ENCODE measurements at regions not wholly inside any gene's neighbourhood (a gene's known extent, or its start where the extent isn't known, plus 50 kb on each side); places are given as distances from the start of the nearest gene placed in this dataset.

GRCh38 chr13:50692396-50692915 is 151.0 kb downstream of the DLEU7 start:
- Histone ChIP-seq H3K27me3 (ENCODE audit: control insufficient read depth in 1 of 2, insufficient read depth in 2 of 2, low read length in 2 of 2) (no peaks in the 10 kb centered on the region), H3K27ac (ENCODE audit: low read length) (no peak overlapping the region), H3K36me3 (ENCODE audit: control insufficient read depth in 2 of 2, insufficient read depth in 2 of 2, low read length in 2 of 2) (no peaks in the 10 kb centered on the region), H3K9me3 (ENCODE audit: control insufficient read depth in 2 of 2, low read length in 2 of 2) (no peaks in the 10 kb centered on the region), H3K4me1 (ENCODE audit: control insufficient read depth, insufficient read depth, low read length) (no peaks in the 10 kb centered on the region), H3K9ac (ENCODE audit: low read length in 2 of 2) (no peak overlapping the region), H3K4me3 (ENCODE audit: low read length in 2 of 2) (no peak overlapping the region)

- no peak overlapping the region for H3K4me3 ChIP-seq (ENCODE audit: low read length in 2 of 2)
- no peak overlapping the region for H3K27ac ChIP-seq (ENCODE audit: low read length)
- no peaks in the 10 kb centered on the region for H3K4me1 ChIP-seq (ENCODE audit: control insufficient read depth, insufficient read depth, low read length)
- H3K9ac ChIP-seq (ENCODE audit: low read length in 2 of 2), result no peak overlapping the region
- H3K27me3 ChIP-seq (ENCODE audit: control insufficient read depth in 1 of 2, insufficient read depth in 2 of 2, low read length in 2 of 2), result no peaks in the 10 kb centered on the region
- no peaks in the 10 kb centered on the region for H3K36me3 ChIP-seq (ENCODE audit: control insufficient read depth in 2 of 2, insufficient read depth in 2 of 2, low read length in 2 of 2)
- no peaks in the 10 kb centered on the region for H3K9me3 ChIP-seq (ENCODE audit: control insufficient read depth in 2 of 2, low read length in 2 of 2)
Measured at GRCh38 chr13:50693727-50694126, 149.8 kb downstream of the DLEU7 start.

DNA sequence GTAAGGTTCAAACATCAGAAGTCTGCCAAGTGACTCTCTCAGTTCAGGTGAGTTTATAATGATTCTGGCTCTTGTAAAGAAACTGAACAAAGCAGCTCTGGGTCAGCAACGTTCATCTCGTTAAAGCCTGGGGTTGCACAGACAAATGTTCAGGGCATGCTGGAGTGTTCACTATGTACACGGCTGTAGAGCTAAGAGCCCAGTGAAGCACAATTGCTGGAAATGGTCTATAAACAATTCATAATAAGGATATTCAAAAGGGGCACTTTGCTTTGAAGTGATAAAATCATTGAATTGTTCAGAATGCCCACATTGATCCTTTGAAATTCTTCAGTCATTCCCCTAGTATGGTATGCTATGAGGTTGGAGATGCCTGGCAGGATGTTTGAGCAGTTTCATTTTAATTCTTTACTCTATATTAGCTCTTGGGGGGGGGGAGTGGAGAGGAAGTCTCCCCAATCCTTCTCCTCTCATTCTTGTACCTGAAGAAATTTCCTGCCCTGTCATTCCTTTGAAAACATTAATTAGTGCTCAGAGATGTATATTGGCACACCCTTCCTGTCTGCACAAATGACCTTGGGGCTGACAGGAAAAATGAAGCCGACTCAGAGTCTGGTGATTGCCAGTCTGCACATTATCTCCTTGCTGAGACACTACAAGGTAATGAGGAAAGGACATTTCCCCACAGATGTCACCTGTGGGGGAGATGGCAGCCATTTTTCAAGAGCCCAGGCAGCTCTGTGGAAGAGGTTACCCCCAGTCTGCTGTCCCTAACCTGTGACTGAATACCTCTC is 145.5 kb downstream of the DLEU7 start:
- Histone ChIP-seq H3K4me1 (ENCODE audit: control insufficient read depth, insufficient read depth, low read length) (no peaks in the 10 kb centered on the region), H3K4me3 (ENCODE audit: low read length in 2 of 2) (no peak overlapping the region), H3K27ac (ENCODE audit: low read length) (no peak overlapping the region)

DNA sequence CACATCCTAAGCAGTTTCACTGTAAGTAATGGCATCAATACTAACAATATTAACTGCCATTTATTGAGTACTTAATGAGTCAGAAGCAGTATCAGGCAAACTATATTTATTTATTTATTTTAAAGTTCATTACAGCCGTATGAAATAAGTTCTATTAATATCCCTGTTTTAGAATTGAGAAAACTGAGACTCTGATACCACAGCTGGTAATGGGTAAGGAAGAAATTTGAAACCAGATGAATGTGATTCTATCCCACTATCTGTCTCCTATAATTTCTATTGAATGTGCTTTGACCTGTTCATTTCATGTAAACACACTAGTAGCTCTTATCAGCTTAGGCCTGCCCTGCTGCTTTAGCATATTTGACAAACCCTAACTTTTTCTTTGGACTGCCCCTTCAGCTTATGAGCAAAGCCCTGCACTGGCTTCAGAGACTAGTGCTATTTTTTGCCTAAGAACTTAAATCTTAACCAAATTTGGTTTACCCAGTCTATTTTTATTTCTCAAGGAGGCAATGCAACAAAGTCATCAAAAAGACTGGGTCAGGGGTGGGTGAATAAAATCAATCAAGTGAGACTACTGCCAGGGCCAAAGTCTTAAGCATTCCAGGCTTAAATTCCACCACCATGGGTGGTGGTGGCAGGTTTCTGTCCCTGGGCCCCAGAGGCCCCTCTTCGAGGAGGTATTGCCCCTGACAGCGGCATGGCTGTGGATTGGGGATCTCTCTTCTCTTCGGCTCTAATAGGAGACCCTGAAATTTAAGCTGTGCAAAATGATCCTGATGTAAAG is 143.4 kb downstream of the DLEU7 start:
- no peak overlapping the region for H3K4me3 ChIP-seq (ENCODE audit: low read length in 2 of 2)
- H3K27ac ChIP-seq (ENCODE audit: low read length), result no peak overlapping the region
- H3K27me3 ChIP-seq (ENCODE audit: control insufficient read depth in 1 of 2, insufficient read depth in 2 of 2, low read length in 2 of 2), result no peaks in the 10 kb centered on the region
- H3K36me3 ChIP-seq (ENCODE audit: control insufficient read depth in 2 of 2, insufficient read depth in 2 of 2, low read length in 2 of 2), result no peaks in the 10 kb centered on the region
- no peaks in the 10 kb centered on the region for H3K4me1 ChIP-seq (ENCODE audit: control insufficient read depth, insufficient read depth, low read length)
- no peaks in the 10 kb centered on the region for H3K9me3 ChIP-seq (ENCODE audit: control insufficient read depth in 2 of 2, low read length in 2 of 2)
- H3K9ac ChIP-seq (ENCODE audit: low read length in 2 of 2), result no peak overlapping the region

More for the DNA sequence above, 145.5 kb downstream of the DLEU7 start:
- no peaks in the 10 kb centered on the region for H3K27me3 ChIP-seq (ENCODE audit: control insufficient read depth in 1 of 2, insufficient read depth in 2 of 2, low read length in 2 of 2)
- no peaks in the 10 kb centered on the region for H3K36me3 ChIP-seq (ENCODE audit: control insufficient read depth in 2 of 2, insufficient read depth in 2 of 2, low read length in 2 of 2)
- H3K9ac ChIP-seq (ENCODE audit: low read length in 2 of 2), result no peak overlapping the region
- no peaks in the 10 kb centered on the region for H3K9me3 ChIP-seq (ENCODE audit: control insufficient read depth in 2 of 2, low read length in 2 of 2)

DNA sequence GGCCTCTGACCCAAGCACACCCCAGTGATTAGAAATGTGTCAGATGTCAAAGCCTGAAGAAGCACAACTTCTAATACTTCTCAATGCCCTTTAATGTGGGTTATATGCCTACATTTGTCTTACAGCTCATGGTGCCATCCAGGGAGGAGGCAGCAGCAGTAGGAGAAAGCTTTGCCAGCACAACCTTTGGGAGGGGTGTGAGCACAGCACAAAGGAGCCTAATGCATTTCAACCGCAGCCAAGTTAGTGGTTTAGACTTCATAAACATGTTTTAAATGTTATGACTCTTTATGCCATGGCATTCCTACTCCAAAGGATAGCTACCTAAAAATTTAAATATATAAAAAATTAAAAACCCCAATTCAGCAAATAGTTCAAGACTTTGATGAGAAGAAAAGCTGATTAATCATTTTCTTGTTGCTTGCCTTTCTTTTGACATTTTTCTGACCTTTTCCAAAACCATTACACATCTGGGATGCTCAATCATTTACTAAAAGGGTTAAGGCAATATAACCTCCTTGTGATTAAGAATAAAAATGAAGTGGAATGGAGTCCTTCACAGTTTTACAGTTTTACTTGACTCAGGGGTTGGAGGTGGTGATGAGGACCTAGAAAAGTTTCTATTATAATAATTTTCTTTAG is 142.7 kb downstream of the DLEU7 start:
- no peaks in the 10 kb centered on the region for H3K36me3 ChIP-seq (ENCODE audit: control insufficient read depth in 2 of 2, insufficient read depth in 2 of 2, low read length in 2 of 2)
- H3K27ac ChIP-seq (ENCODE audit: low read length), result no peak overlapping the region

DNA sequence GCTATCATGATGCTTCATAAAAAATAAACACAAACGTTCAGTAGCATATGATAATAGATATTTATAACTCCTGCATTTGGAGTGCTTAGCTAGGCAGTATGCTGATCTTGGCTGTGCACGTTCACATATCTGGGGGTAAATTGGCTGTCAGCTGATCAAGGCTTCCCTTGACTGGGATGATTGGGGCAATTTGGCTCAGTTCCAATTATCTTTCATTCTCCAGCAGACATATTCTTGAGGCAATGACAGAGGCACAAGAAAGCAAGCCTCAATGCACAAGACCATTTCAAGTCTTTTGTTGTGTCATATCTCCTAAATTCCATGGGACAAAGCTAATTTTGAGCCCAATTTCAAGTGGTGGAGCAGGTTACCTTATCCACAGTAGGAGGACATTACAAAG is 142.0 kb downstream of the DLEU7 start:
- H3K9ac ChIP-seq (ENCODE audit: low read length in 2 of 2), result no peak overlapping the region
- no peak overlapping the region for H3K4me3 ChIP-seq (ENCODE audit: low read length in 2 of 2)
- H3K9me3 ChIP-seq (ENCODE audit: control insufficient read depth in 2 of 2, low read length in 2 of 2), result no peaks in the 10 kb centered on the region
- no peak overlapping the region for H3K27ac ChIP-seq (ENCODE audit: low read length)
- H3K36me3 ChIP-seq (ENCODE audit: control insufficient read depth in 2 of 2, insufficient read depth in 2 of 2, low read length in 2 of 2), result no peaks in the 10 kb centered on the region
- no peaks in the 10 kb centered on the region for H3K4me1 ChIP-seq (ENCODE audit: control insufficient read depth, insufficient read depth, low read length)
- H3K27me3 ChIP-seq (ENCODE audit: control insufficient read depth in 1 of 2, insufficient read depth in 2 of 2, low read length in 2 of 2), result no peaks in the 10 kb centered on the region

More for the DNA sequence above, 142.7 kb downstream of the DLEU7 start:
- Histone ChIP-seq H3K27me3 (ENCODE audit: control insufficient read depth in 1 of 2, insufficient read depth in 2 of 2, low read length in 2 of 2) (no peaks in the 10 kb centered on the region), H3K4me1 (ENCODE audit: control insufficient read depth, insufficient read depth, low read length) (no peaks in the 10 kb centered on the region), H3K9me3 (ENCODE audit: control insufficient read depth in 2 of 2, low read length in 2 of 2) (no peaks in the 10 kb centered on the region), H3K4me3 (ENCODE audit: low read length in 2 of 2) (no peak overlapping the region), H3K9ac (ENCODE audit: low read length in 2 of 2) (no peak overlapping the region)

DNA sequence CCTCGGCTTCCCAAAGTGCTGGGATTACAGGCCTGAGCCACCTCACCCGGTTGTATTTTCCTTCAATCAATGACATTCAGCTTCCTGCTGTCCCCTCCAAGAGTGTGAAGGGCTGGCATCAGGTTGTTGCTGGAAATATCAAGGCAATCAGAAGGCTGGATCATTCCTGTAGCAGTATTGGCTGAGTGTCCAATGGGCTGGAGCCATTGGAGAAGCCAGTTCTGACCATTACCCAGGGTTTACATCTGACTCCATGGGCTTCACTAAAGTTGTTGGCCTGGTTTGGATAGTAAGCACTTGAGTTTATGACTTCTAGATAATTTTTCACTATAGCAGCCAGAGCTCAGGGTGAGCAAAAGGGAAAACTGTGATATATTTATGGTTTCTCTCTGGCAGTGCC is 137.0 kb downstream of the DLEU7 start:
- Histone ChIP-seq H3K9ac (ENCODE audit: low read length in 2 of 2) (no peak overlapping the region), H3K4me1 (ENCODE audit: control insufficient read depth, insufficient read depth, low read length) (no peaks in the 10 kb centered on the region), H3K36me3 (ENCODE audit: control insufficient read depth in 2 of 2, insufficient read depth in 2 of 2, low read length in 2 of 2) (no peaks in the 10 kb centered on the region), H3K9me3 (ENCODE audit: control insufficient read depth in 2 of 2, low read length in 2 of 2) (no peaks in the 10 kb centered on the region), H3K27ac (ENCODE audit: low read length) (no peak overlapping the region), H3K27me3 (ENCODE audit: control insufficient read depth in 1 of 2, insufficient read depth in 2 of 2, low read length in 2 of 2) (no peaks in the 10 kb centered on the region), H3K4me3 (ENCODE audit: low read length in 2 of 2) (no peak overlapping the region)

DNA sequence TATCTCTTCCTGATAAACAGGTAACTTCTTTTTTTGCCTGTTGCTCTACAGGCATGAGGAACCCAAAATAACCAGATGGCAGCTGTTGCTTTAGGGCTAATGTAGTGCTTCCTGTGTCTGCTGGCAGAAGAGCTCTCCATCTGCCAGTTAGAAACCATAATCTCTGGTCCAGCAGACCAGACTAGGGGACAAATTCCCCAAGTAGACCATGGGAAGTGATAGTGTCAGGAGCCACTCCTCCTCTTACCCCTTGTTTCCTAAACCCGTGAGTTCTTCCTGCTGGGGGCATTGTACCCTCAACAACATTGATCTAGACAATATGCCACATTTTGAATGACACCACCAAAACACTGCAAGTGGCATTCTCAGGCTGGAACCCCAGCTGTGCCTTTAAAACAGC is 135.9 kb downstream of the DLEU7 start:
- Histone ChIP-seq H3K4me1 (ENCODE audit: control insufficient read depth, insufficient read depth, low read length) (no peaks in the 10 kb centered on the region), H3K27ac (ENCODE audit: low read length) (no peak overlapping the region)

DNA sequence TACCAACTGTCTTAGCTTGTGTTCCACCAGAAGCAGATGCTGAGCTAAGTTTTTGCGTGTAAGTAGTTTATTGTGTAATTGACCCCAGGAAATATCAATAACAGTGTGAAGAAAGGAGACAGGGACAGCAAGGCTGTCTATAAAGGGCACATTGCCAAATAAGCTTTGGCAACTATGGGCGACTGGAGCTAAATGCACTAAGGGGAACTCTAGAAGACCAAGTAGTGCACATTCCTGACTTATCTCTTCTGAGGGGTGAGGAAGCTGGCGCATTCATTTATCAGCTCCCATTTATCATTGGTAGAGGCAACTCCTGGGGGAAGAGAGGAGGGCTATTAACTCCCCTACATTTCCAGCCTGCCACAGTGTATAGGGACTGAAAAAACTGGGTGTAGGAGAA is 135.0 kb downstream of the DLEU7 start:
- Histone ChIP-seq H3K9me3 (ENCODE audit: control insufficient read depth in 2 of 2, low read length in 2 of 2) (no peaks in the 10 kb centered on the region), H3K27me3 (ENCODE audit: control insufficient read depth in 1 of 2, insufficient read depth in 2 of 2, low read length in 2 of 2) (no peaks in the 10 kb centered on the region), H3K4me3 (ENCODE audit: low read length in 2 of 2) (no peak overlapping the region), H3K9ac (ENCODE audit: low read length in 2 of 2) (no peak overlapping the region), H3K4me1 (ENCODE audit: control insufficient read depth, insufficient read depth, low read length) (no peaks in the 10 kb centered on the region), H3K27ac (ENCODE audit: low read length) (no peak overlapping the region), H3K36me3 (ENCODE audit: control insufficient read depth in 2 of 2, insufficient read depth in 2 of 2, low read length in 2 of 2) (no peaks in the 10 kb centered on the region)

More for the DNA sequence above, 135.9 kb downstream of the DLEU7 start:
- H3K9me3 ChIP-seq (ENCODE audit: control insufficient read depth in 2 of 2, low read length in 2 of 2), result no peaks in the 10 kb centered on the region
- no peaks in the 10 kb centered on the region for H3K27me3 ChIP-seq (ENCODE audit: control insufficient read depth in 1 of 2, insufficient read depth in 2 of 2, low read length in 2 of 2)
- H3K9ac ChIP-seq (ENCODE audit: low read length in 2 of 2), result no peak overlapping the region
- no peaks in the 10 kb centered on the region for H3K36me3 ChIP-seq (ENCODE audit: control insufficient read depth in 2 of 2, insufficient read depth in 2 of 2, low read length in 2 of 2)
- H3K4me3 ChIP-seq (ENCODE audit: low read length in 2 of 2), result no peak overlapping the region

DNA sequence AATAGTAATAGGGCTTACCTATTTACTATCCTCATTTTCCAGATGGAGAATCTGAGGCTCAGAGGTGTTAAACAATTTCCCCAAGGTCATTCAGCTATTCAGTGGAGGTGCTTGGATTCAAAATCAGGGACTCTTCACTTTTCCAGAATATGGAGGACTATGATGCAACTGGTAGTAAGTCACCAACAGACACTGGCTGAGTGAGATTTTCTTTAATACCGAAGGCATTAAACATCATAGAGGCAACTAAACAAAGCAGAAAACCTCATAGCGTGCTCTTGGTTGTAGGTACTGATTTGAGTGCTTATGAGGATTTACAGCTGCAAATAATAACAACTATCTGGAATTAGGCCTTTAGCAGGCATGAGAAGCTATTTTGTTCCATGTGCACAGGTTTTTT is 134.4 kb downstream of the DLEU7 start:
- H3K9ac ChIP-seq (ENCODE audit: low read length in 2 of 2), result no peak overlapping the region
- no peak overlapping the region for H3K27ac ChIP-seq (ENCODE audit: low read length)
- H3K27me3 ChIP-seq (ENCODE audit: control insufficient read depth in 1 of 2, insufficient read depth in 2 of 2, low read length in 2 of 2), result no peaks in the 10 kb centered on the region
- H3K4me1 ChIP-seq (ENCODE audit: control insufficient read depth, insufficient read depth, low read length), result no peaks in the 10 kb centered on the region
- H3K4me3 ChIP-seq (ENCODE audit: low read length in 2 of 2), result no peak overlapping the region
- H3K9me3 ChIP-seq (ENCODE audit: control insufficient read depth in 2 of 2, low read length in 2 of 2), result no peaks in the 10 kb centered on the region
- no peaks in the 10 kb centered on the region for H3K36me3 ChIP-seq (ENCODE audit: control insufficient read depth in 2 of 2, insufficient read depth in 2 of 2, low read length in 2 of 2)
